ENCODE measurements at regions not wholly inside any gene's neighbourhood (a gene's known extent, or its start where the extent isn't known, plus 50 kb on each side); places are given as distances from the start of the nearest gene placed in this dataset.

- no peak for TF ChIP-seq CTCF (IDR thresholded peaks at IDR 0.05)
- TF ChIP-seq POLR2A (IDR thresholded peaks at IDR 0.05), result no peak
These were observed 777.4 kb upstream of the TENM3 start for GRCh38 chr4:181465826-181466225.

Data from heart left ventricle (tissue), 13 donors.